DND-41 (cell line): ENCODE measurements at regions not wholly inside any gene's neighbourhood (a gene's known extent, or its start where the extent isn't known, plus 50 kb on each side); places are given as distances from the start of the nearest gene placed in this dataset.

Experiments
- EZH2 ChIP-seq: IDR thresholded peaks from 3 replicates; pipeline ENCODE4 v1.6.1; 2012; ENCODE audit warnings: borderline replicate concordance, low read depth, mild to moderate bottlenecking, moderate library complexity, low read length, inconsistent platforms; ENCODE audit not compliant: severe bottlenecking
- TF ChIP-seq, protein P1 (sequence below): IDR thresholded peaks from 2 replicates; pipeline ENCODE4 v1.5.1; 2012; ENCODE audit warnings: borderline replicate concordance, low read length, moderate library complexity, mild to moderate bottlenecking; ENCODE audit not compliant: poor library complexity, severe bottlenecking; ENCODE audit errors: extremely low read depth

DNA sequence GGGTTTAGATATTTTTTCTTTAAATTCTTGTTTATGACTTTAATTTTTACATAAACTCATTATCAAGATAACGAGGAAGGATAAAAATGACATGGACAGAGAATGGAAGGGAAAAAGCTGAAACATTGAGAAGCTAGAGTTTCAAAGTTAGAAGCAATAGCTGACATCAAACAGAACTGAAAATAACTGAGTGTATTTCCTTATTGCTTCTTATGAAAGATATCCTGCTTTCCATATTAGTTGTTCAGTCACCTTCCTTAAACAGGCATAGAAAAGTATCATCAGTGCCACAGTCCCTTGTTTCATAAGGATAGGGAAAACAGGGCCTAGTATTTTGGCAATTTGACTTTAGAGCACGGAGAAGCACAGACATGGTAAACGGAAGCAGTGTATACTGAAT, 460.5 kb upstream of the GHITM start:
- TF ChIP-seq EZH2 = no peak
- TF ChIP-seq, protein P1, sequence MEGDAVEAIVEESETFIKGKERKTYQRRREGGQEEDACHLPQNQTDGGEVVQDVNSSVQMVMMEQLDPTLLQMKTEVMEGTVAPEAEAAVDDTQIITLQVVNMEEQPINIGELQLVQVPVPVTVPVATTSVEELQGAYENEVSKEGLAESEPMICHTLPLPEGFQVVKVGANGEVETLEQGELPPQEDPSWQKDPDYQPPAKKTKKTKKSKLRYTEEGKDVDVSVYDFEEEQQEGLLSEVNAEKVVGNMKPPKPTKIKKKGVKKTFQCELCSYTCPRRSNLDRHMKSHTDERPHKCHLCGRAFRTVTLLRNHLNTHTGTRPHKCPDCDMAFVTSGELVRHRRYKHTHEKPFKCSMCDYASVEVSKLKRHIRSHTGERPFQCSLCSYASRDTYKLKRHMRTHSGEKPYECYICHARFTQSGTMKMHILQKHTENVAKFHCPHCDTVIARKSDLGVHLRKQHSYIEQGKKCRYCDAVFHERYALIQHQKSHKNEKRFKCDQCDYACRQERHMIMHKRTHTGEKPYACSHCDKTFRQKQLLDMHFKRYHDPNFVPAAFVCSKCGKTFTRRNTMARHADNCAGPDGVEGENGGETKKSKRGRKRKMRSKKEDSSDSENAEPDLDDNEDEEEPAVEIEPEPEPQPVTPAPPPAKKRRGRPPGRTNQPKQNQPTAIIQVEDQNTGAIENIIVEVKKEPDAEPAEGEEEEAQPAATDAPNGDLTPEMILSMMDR = no peak
